ENCODE measurements at regions not wholly inside any gene's neighbourhood (a gene's known extent, or its start where the extent isn't known, plus 50 kb on each side); places are given as distances from the start of the nearest gene placed in this dataset.

- no peaks in the 10 kb centered on the region for H3K9me3 ChIP-seq (ENCODE audit: insufficient read depth, low read length, severe bottlenecking)
- DNase-seq, result no peak
- H3K27me3 ChIP-seq (ENCODE audit: insufficient read depth, low read length, poor library complexity), result peaks cover 5% of the 10 kb centered on the region
- no peaks in the 10 kb centered on the region for H3K79me2 ChIP-seq (ENCODE audit: insufficient read depth, low read length)
- H3K27ac ChIP-seq (ENCODE audit: low read length), result no peak overlapping the region
- no peak overlapping the region for H2AFZ ChIP-seq (ENCODE audit: low read depth, low read length)
- ATAC-seq (ENCODE audit: insufficient read depth, low read depth), result no peak
- no peaks in the 10 kb centered on the region for H4K20me1 ChIP-seq (ENCODE audit: insufficient read depth, low read length)
- no peak for TF ChIP-seq CTCF (IDR thresholded peaks at IDR 0.05; ENCODE audit: borderline replicate concordance, extremely low read depth, low read length, poor library complexity, severe bottlenecking)
- TF ChIP-seq EZH2 (IDR thresholded peaks at IDR 0.05; ENCODE audit: borderline replicate concordance, low read depth, low read length, severe bottlenecking), result no peak
- H3K4me2 ChIP-seq (ENCODE audit: insufficient read depth, low read length), result no peak overlapping the region
- no peak overlapping the region for H3K4me3 ChIP-seq (ENCODE audit: low read depth in 1 of 2, low read length in 2 of 2)
- no peak overlapping the region for H3K9ac ChIP-seq (ENCODE audit: low read depth, low read length)
- H3K36me3 ChIP-seq (ENCODE audit: insufficient read depth, low read length), result no peaks in the 10 kb centered on the region
- no peaks in the 10 kb centered on the region for H3K4me1 ChIP-seq (ENCODE audit: insufficient read depth, low read length)
Observed at GRCh38 chr13:44819772-44820171, 169.5 kb downstream of the NUFIP1 start.

GRCh38 chr13:44819245-44819644 lies 170.0 kb downstream of the NUFIP1 start:
- Histone ChIP-seq H3K9me3 (ENCODE audit: insufficient read depth, low read length, severe bottlenecking) (no peaks in the 10 kb centered on the region), H3K4me2 (ENCODE audit: insufficient read depth, low read length) (no peak overlapping the region), H3K27me3 (ENCODE audit: insufficient read depth, low read length, poor library complexity) (peaks cover 8% of the 10 kb centered on the region), H3K9ac (ENCODE audit: low read depth, low read length) (no peak overlapping the region), H3K4me1 (ENCODE audit: insufficient read depth, low read length) (no peaks in the 10 kb centered on the region), H4K20me1 (ENCODE audit: insufficient read depth, low read length) (no peaks in the 10 kb centered on the region), H3K4me3 (ENCODE audit: low read depth in 1 of 2, low read length in 2 of 2) (no peak overlapping the region), H3K36me3 (ENCODE audit: insufficient read depth, low read length) (no peaks in the 10 kb centered on the region), H2AFZ (ENCODE audit: low read depth, low read length) (no peak overlapping the region), H3K79me2 (ENCODE audit: insufficient read depth, low read length) (no peaks in the 10 kb centered on the region), H3K27ac (ENCODE audit: low read length) (no peak overlapping the region)
- no peak for ATAC-seq (ENCODE audit: insufficient read depth, low read depth)
- no peak for DNase-seq
- TF ChIP-seq CTCF (IDR thresholded peaks at IDR 0.05; ENCODE audit: borderline replicate concordance, extremely low read depth, low read length, poor library complexity, severe bottlenecking) (no peak), EZH2 (IDR thresholded peaks at IDR 0.05; ENCODE audit: borderline replicate concordance, low read depth, low read length, severe bottlenecking) (no peak)

- peaks cover 12% of the 10 kb centered on the region for H3K27me3 ChIP-seq (ENCODE audit: insufficient read depth, low read length, poor library complexity)
- no peaks in the 10 kb centered on the region for H3K9me3 ChIP-seq (ENCODE audit: insufficient read depth, low read length, severe bottlenecking)
- no peaks in the 10 kb centered on the region for H4K20me1 ChIP-seq (ENCODE audit: insufficient read depth, low read length)
- no peaks in the 10 kb centered on the region for H3K4me1 ChIP-seq (ENCODE audit: insufficient read depth, low read length)
- no peaks in the 10 kb centered on the region for H3K36me3 ChIP-seq (ENCODE audit: insufficient read depth, low read length)
- no peak for ATAC-seq (ENCODE audit: insufficient read depth, low read depth)
- H2AFZ ChIP-seq (ENCODE audit: low read depth, low read length), result no peak overlapping the region
- H3K4me3 ChIP-seq (ENCODE audit: low read depth in 1 of 2, low read length in 2 of 2), result no peak overlapping the region
- TF ChIP-seq EZH2 (IDR thresholded peaks at IDR 0.05; ENCODE audit: borderline replicate concordance, low read depth, low read length, severe bottlenecking), result no peak
- TF ChIP-seq CTCF (IDR thresholded peaks at IDR 0.05; ENCODE audit: borderline replicate concordance, extremely low read depth, low read length, poor library complexity, severe bottlenecking), result no peak
- H3K4me2 ChIP-seq (ENCODE audit: insufficient read depth, low read length), result no peak overlapping the region
- H3K9ac ChIP-seq (ENCODE audit: low read depth, low read length), result no peak overlapping the region
- DNase-seq, result no peak
- no peak overlapping the region for H3K27ac ChIP-seq (ENCODE audit: low read length)
- no peaks in the 10 kb centered on the region for H3K79me2 ChIP-seq (ENCODE audit: insufficient read depth, low read length)
Observed at GRCh38 chr13:44818428-44818827, 170.8 kb downstream of the NUFIP1 start.

GRCh38 chr13:44818016-44818415 lies 171.3 kb downstream of the NUFIP1 start:
- TF ChIP-seq CTCF (IDR thresholded peaks at IDR 0.05; ENCODE audit: borderline replicate concordance, extremely low read depth, low read length, poor library complexity, severe bottlenecking) (no peak), EZH2 (IDR thresholded peaks at IDR 0.05; ENCODE audit: borderline replicate concordance, low read depth, low read length, severe bottlenecking) (no peak)
- Histone ChIP-seq H3K79me2 (ENCODE audit: insufficient read depth, low read length) (no peaks in the 10 kb centered on the region), H3K4me1 (ENCODE audit: insufficient read depth, low read length) (no peaks in the 10 kb centered on the region), H4K20me1 (ENCODE audit: insufficient read depth, low read length) (no peaks in the 10 kb centered on the region), H3K27ac (ENCODE audit: low read length) (no peak overlapping the region), H2AFZ (ENCODE audit: low read depth, low read length) (no peak overlapping the region), H3K4me3 (ENCODE audit: low read depth in 1 of 2, low read length in 2 of 2) (no peak overlapping the region), H3K27me3 (ENCODE audit: insufficient read depth, low read length, poor library complexity) (peaks cover 12% of the 10 kb centered on the region), H3K9ac (ENCODE audit: low read depth, low read length) (no peak overlapping the region), H3K36me3 (ENCODE audit: insufficient read depth, low read length) (no peaks in the 10 kb centered on the region), H3K4me2 (ENCODE audit: insufficient read depth, low read length) (no peak overlapping the region), H3K9me3 (ENCODE audit: insufficient read depth, low read length, severe bottlenecking) (no peaks in the 10 kb centered on the region)
- no peak for DNase-seq
- no peak for ATAC-seq (ENCODE audit: insufficient read depth, low read depth)
